ENCODE measurements at regions not wholly inside any gene's neighbourhood (a gene's known extent, or its start where the extent isn't known, plus 50 kb on each side); places are given as distances from the start of the nearest gene placed in this dataset.

- no peak overlapping the region for H3K4me3 ChIP-seq
- in situ Hi-C loops (cut with MboI; ENCODE audit: low pct_ligation_motif_present in 1 of 4, low pct_unique_long_range_greater_than_20kb in 1 of 4, low sequenced_read_pairs in 3 of 4) (no loop called here), intact Hi-C loops (cut with DNase I; ENCODE audit: low total_unique reads) (no loop called here)
- H3K9me3 ChIP-seq, result peaks cover 0 to 4% of the 10 kb centered on the region in 2 donors
- no peak for TF ChIP-seq POLR2AphosphoS5 (IDR thresholded peaks at IDR 0.05)
- no peak for TF ChIP-seq CTCF (IDR thresholded peaks at IDR 0.05)
- no peak for TF ChIP-seq POLR2A (IDR thresholded peaks at IDR 0.05)
- no peak for TF ChIP-seq EP300 (IDR thresholded peaks at IDR 0.05; ENCODE audit: low read depth)
- no peaks in the 10 kb centered on the region for H3K4me1 ChIP-seq
- no peak for DNase-seq
- H3K36me3 ChIP-seq, result no peaks in the 10 kb centered on the region
- no peaks in the 10 kb centered on the region for H3K27me3 ChIP-seq
- no peak overlapping the region for H3K27ac ChIP-seq
- WGBS, 2 donors (ENCODE audit: low coverage in 1 of 2), result 63 to 64% methylated on average over 3 of the region's 3 CpGs
Observed at GRCh38 chr5:29307478-29307877, 1886.0 kb upstream of the CDH6 start.

- H3K27ac ChIP-seq, result no peak overlapping the region
- H3K27me3 ChIP-seq, result no peaks in the 10 kb centered on the region
- DNase-seq, result no peak
- H3K36me3 ChIP-seq, result no peaks in the 10 kb centered on the region
- in situ Hi-C loops (cut with MboI; ENCODE audit: low pct_ligation_motif_present in 1 of 4, low pct_unique_long_range_greater_than_20kb in 1 of 4, low sequenced_read_pairs in 3 of 4), result no loop called here
- peaks cover 0 to 3% of the 10 kb centered on the region in 2 donors for H3K9me3 ChIP-seq
- 73 to 74% methylated on average over 3 of the region's 3 CpGs for WGBS, 2 donors (ENCODE audit: low coverage in 1 of 2)
- TF ChIP-seq CTCF (IDR thresholded peaks at IDR 0.05) (no peak), POLR2AphosphoS5 (IDR thresholded peaks at IDR 0.05) (no peak), EP300 (IDR thresholded peaks at IDR 0.05; ENCODE audit: low read depth) (no peak), POLR2A (IDR thresholded peaks at IDR 0.05) (no peak)
- H3K4me1 ChIP-seq, result no peaks in the 10 kb centered on the region
- H3K4me3 ChIP-seq, result no peak overlapping the region
- intact Hi-C loops (cut with DNase I; ENCODE audit: low total_unique reads), result no loop called here
Observed at GRCh38 chr5:29304545-29304944, 1888.9 kb upstream of the CDH6 start.

- in situ Hi-C loops (cut with MboI; ENCODE audit: low pct_ligation_motif_present in 1 of 4, low pct_unique_long_range_greater_than_20kb in 1 of 4, low sequenced_read_pairs in 3 of 4), result no loop called here
- H3K27me3 ChIP-seq, result no peaks in the 10 kb centered on the region
- peaks cover 0 to 2% of the 10 kb centered on the region in 2 donors for H3K9me3 ChIP-seq
- H3K36me3 ChIP-seq, result no peaks in the 10 kb centered on the region
- H3K4me1 ChIP-seq, result no peaks in the 10 kb centered on the region
- TF ChIP-seq POLR2A (IDR thresholded peaks at IDR 0.05) (no peak), CTCF (IDR thresholded peaks at IDR 0.05) (no peak), POLR2AphosphoS5 (IDR thresholded peaks at IDR 0.05) (no peak)
- intact Hi-C loops (cut with DNase I; ENCODE audit: low total_unique reads), result no loop called here
- no peak overlapping the region for H3K4me3 ChIP-seq
- H3K27ac ChIP-seq, result no peak overlapping the region
- DNase-seq, result no peak
- WGBS, 2 donors (ENCODE audit: low coverage in 1 of 2), result 87 to 98% methylated on average over 3 to 10 of the region's 21 CpGs
Observed at GRCh38 chr5:29296548-29296947, 1896.9 kb upstream of the CDH6 start.

- 51 to 54% methylated on average over 2 of the region's 2 CpGs for WGBS, 2 donors (ENCODE audit: low coverage in 1 of 2)
- in situ Hi-C loops (cut with MboI; ENCODE audit: low pct_ligation_motif_present in 1 of 4, low pct_unique_long_range_greater_than_20kb in 1 of 4, low sequenced_read_pairs in 3 of 4), result no loop called here
- Histone ChIP-seq H3K36me3 (no peaks in the 10 kb centered on the region), H3K27me3 (no peaks in the 10 kb centered on the region), H3K9me3 (no peaks in the 10 kb centered on the region), H3K4me1 (no peaks in the 10 kb centered on the region), H3K4me3 (no peak overlapping the region), H3K27ac (no peak overlapping the region)
- TF ChIP-seq POLR2A (IDR thresholded peaks at IDR 0.05) (no peak), EP300 (IDR thresholded peaks at IDR 0.05; ENCODE audit: low read depth) (no peak), POLR2AphosphoS5 (IDR thresholded peaks at IDR 0.05) (no peak), CTCF (IDR thresholded peaks at IDR 0.05) (no peak)
- DNase-seq, result no peak
- intact Hi-C loops (cut with DNase I; ENCODE audit: low total_unique reads), result no loop called here
Observed at GRCh38 chr5:29277642-29278041, 1915.8 kb upstream of the CDH6 start.
